AG04449 (cell line): ENCODE measurements at regions not wholly inside any gene's neighbourhood (a gene's known extent, or its start where the extent isn't known, plus 50 kb on each side); places are given as distances from the start of the nearest gene placed in this dataset.

Source experiments
- CTCF ChIA-PET: fragments of 350-600 bp; formaldehyde crosslinking; extraction: SDS; loops from one replicate; lab custom pipeline; 2021; ENCODE audit warnings: antibody characterized with exemption; lab: Yijun Ruan, JAX
- POLR2A ChIA-PET: fragments of 400-600, 350-600 bp; formaldehyde crosslinking; extraction: SDS; loops from one replicate; lab custom pipeline; 2020; ENCODE audit warnings: antibody characterized with exemption, inconsistent platforms; lab: Yijun Ruan, JAX
- DNase-seq: peaks from one replicate; pipeline ENCODE4 v3.0.0-alpha.2; 2010; ENCODE audit warnings: low read depth, low spot score
- H3K4me3 ChIP-seq: 2 replicates; pipeline ENCODE4 v1.5.1; 2011; ENCODE audit warnings: low read depth, mild to moderate bottlenecking, control low read depth, low read length
- TF ChIP-seq, protein P1 (sequence below): IDR thresholded peaks from one replicate; pipeline ENCODE4 v1.5.1; 2011; ENCODE audit warnings: mild to moderate bottlenecking, moderate library complexity, low read length, control low read depth, inconsistent platforms; ENCODE audit not compliant: insufficient read depth; ENCODE audit errors: missing control alignments

- POLR2A ChIA-PET = no interaction called here
- TF ChIP-seq, protein P1, sequence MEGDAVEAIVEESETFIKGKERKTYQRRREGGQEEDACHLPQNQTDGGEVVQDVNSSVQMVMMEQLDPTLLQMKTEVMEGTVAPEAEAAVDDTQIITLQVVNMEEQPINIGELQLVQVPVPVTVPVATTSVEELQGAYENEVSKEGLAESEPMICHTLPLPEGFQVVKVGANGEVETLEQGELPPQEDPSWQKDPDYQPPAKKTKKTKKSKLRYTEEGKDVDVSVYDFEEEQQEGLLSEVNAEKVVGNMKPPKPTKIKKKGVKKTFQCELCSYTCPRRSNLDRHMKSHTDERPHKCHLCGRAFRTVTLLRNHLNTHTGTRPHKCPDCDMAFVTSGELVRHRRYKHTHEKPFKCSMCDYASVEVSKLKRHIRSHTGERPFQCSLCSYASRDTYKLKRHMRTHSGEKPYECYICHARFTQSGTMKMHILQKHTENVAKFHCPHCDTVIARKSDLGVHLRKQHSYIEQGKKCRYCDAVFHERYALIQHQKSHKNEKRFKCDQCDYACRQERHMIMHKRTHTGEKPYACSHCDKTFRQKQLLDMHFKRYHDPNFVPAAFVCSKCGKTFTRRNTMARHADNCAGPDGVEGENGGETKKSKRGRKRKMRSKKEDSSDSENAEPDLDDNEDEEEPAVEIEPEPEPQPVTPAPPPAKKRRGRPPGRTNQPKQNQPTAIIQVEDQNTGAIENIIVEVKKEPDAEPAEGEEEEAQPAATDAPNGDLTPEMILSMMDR = no peak
- CTCF ChIA-PET = interaction anchor here (1.3 to 1.7 kb wide), 2 partner anchors 12 to 38 kb away, joined by 3 to 4 read pairs; no protein-coding TSS in a partner anchor
- no peak for DNase-seq
- H3K4me3 ChIP-seq = no peak overlapping the region
Measured at GRCh38 chr5:167626341-167627123, 664.9 kb upstream of the WWC1 start.

DNA sequence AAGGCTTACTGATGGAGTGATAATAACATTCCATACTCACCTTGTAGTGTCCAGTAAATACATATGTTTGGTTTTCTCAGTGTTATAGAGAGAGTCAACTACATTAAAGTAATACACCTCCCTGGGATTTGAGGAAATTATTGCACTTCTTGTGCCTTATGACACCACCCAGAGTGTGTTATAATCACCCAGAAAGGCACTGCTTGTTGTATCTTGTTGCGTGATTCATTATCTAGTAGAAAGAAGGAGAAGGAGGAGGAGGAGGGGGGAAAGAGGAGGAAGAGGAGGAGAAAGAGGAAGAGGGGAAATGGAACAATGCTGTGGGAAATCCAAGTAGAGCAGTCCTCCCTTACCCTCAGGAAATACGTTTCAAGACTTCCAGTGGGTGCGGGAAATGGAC is 661.8 kb upstream of the WWC1 start:
- ChIA-PET CTCF (interaction anchor here (1.1 kb wide), 1 partner anchor 10 kb away, joined by 3 read pairs; no protein-coding TSS in a partner anchor), POLR2A (no interaction called here)
- TF ChIP-seq, protein P1 = no peak
- no peak for DNase-seq
- H3K4me3 ChIP-seq = no peak overlapping the region

DNA sequence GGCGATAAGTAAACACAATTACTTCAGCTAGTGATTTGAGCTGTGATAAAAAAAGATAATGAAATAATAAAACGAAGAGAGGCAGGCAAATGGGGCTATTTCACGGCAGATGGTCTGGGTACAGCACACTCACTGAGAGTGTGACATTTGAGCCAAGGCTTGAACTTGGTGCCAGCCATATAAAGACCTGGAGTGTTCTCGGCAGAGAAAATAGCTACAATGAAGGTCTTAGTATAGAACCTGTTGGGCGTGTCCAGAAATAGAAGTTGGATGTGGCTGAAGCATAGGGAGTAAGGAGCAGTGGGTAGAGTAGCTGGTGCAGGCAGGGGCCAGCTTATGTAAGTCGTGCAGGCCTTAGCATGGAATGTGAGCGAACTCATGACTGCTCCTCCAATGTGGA is 660.3 kb upstream of the WWC1 start:
- no peak for DNase-seq
- ChIA-PET POLR2A (no interaction called here), CTCF (interaction anchor here (0.5 to 0.8 kb wide), 2 partner anchors 55 to 99 kb away, joined by 3 to 5 read pairs; no protein-coding TSS in a partner anchor)
- TF ChIP-seq, protein P1 = no peak
- no peak overlapping the region for H3K4me3 ChIP-seq

DNA sequence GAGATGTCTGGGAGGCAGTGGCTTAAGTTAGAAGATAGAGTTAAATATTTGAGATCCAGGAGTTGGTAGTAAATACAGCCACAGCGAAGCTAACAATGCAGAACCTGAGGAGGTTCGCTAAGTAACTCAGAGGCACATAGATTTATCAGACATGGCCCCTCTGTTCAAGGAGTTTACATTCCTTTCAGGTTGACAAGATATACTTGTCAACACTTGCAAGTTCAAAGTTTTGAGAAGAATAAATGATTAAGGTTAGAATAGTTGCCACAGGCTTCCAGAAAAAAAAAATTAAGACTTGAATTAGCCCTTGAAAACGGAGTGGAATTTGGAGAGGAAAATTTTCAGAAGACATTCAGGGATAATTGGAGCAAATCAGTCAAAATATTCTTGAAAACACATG is 658.3 kb upstream of the WWC1 start:
- ChIA-PET POLR2A (interaction anchor here (0.6 to 0.7 kb wide), 2 partner anchors 132 to 179 kb away, joined by 3 read pairs; no protein-coding TSS in a partner anchor), CTCF (interaction anchor here (1.3 kb wide), 1 partner anchor 11 kb away, joined by 3 read pairs; no protein-coding TSS in a partner anchor)
- DNase-seq = no peak
- TF ChIP-seq, protein P1 = no peak
- H3K4me3 ChIP-seq = no peak overlapping the region

GRCh38 chr5:167633931-167634341 is 657.5 kb upstream of the WWC1 start:
- TF ChIP-seq, protein P1 = no peak
- peak; percentile 91 for DNase-seq
- ChIA-PET CTCF (interaction anchor here (1.1 kb wide), 1 partner anchor 9 kb away, joined by 3 read pairs; no protein-coding TSS in a partner anchor), POLR2A (interaction anchor here (0.6 to 0.7 kb wide), 3 partner anchors 131 to 839 kb away, joined by 3 read pairs; no protein-coding TSS in a partner anchor)
- H3K4me3 ChIP-seq = no peak overlapping the region

DNA sequence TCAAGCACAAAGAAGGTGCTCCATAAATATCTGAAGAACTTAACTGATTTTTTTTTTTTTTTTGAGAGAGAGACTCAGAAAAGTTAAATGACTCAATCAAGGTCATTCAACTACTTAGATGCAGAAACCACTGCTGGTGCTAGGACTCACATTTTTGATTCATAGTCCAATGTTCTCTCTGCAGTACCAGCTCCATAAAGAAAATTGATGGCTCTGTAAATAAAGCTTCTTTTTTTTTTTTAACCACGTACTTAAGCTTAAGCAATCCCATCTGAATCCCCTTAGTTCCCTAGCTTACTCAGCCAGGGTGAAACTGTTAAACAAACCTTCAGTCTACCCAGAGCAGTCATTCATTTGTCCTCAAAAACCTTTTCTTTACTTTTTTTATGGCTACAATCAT is 657.0 kb upstream of the WWC1 start:
- POLR2A ChIA-PET = interaction anchor here (0.6 kb wide), 1 partner anchor 838 kb away, joined by 3 read pairs; no protein-coding TSS in a partner anchor
- peak; percentile 77 for DNase-seq
- TF ChIP-seq, protein P1 = no peak
- no peak overlapping the region for H3K4me3 ChIP-seq
- CTCF ChIA-PET = interaction anchor here (1.1 kb wide), 1 partner anchor 9 kb away, joined by 3 read pairs; no protein-coding TSS in a partner anchor
